ENCODE measurements at regions not wholly inside any gene's neighbourhood (a gene's known extent, or its start where the extent isn't known, plus 50 kb on each side); places are given as distances from the start of the nearest gene placed in this dataset.

- intact Hi-C loops (cut with DNase I): no loop called here
- Histone ChIP-seq H3K4me1 (no peaks in the 10 kb centered on the region), H3K4me3 (no peak overlapping the region), H3K36me3 (no peaks in the 10 kb centered on the region), H3K27ac (no peak overlapping the region), H3K27me3 (no peaks in the 10 kb centered on the region), H3K9me3 (no peaks in the 10 kb centered on the region)
- DNase-seq (no peak), ATAC-seq (no peak)
- TF ChIP-seq, protein P1, sequence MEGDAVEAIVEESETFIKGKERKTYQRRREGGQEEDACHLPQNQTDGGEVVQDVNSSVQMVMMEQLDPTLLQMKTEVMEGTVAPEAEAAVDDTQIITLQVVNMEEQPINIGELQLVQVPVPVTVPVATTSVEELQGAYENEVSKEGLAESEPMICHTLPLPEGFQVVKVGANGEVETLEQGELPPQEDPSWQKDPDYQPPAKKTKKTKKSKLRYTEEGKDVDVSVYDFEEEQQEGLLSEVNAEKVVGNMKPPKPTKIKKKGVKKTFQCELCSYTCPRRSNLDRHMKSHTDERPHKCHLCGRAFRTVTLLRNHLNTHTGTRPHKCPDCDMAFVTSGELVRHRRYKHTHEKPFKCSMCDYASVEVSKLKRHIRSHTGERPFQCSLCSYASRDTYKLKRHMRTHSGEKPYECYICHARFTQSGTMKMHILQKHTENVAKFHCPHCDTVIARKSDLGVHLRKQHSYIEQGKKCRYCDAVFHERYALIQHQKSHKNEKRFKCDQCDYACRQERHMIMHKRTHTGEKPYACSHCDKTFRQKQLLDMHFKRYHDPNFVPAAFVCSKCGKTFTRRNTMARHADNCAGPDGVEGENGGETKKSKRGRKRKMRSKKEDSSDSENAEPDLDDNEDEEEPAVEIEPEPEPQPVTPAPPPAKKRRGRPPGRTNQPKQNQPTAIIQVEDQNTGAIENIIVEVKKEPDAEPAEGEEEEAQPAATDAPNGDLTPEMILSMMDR (IDR thresholded peaks at IDR 0.05): no peak
These were observed 223.9 kb downstream of the SIM1 start for GRCh38 chr6:100240798-100241197.

DNA sequence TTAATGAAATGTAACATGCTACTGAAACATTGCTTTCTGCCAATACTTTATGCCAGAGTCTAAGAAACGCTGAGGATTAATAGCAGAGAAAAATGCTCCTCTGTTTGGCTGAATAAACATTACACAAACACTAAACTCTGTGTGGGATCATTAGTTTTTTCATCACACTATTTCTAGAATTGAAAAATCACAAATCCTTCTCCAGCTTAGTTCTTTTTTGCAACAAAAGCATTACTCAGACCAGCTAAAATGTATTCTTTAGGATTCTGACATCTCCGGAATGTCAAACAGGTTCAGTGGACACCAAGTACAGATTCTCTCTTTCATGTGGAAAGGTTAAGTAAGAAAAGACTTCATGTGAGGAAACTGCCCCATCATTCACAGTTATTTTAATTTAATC lies 226.9 kb downstream of the SIM1 start:
- intact Hi-C loops (cut with DNase I): no loop called here
- H3K36me3 ChIP-seq: no peaks in the 10 kb centered on the region
- no peak for ATAC-seq

DNA sequence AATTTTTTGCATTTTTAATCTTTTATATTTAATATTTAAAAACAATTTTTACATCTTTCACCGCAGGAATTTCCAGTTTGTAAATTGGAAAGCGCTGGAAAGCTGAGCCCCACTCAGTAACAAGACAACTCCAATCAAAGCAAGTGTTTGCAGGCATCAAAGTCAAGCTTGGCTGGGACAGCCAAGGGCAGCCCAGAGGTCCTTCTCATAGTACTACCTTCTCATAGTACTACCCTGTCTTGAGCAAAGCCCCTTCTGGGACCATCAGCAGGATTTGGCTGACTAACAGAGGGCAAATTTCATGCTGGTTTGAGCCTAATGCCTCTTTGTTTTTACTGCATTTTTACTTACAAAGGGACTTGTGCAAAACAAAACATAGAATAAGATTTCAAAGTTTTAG lies 228.3 kb downstream of the SIM1 start:
- ATAC-seq (no peak), DNase-seq (no peak)
- H3K27me3 ChIP-seq: no peaks in the 10 kb centered on the region
- no peaks in the 10 kb centered on the region for H3K4me1 ChIP-seq
- no peak overlapping the region for H3K27ac ChIP-seq
- intact Hi-C loops (cut with DNase I): no loop called here
- H3K4me3 ChIP-seq: no peak overlapping the region
- no peaks in the 10 kb centered on the region for H3K9me3 ChIP-seq
- TF ChIP-seq, protein P1 (IDR thresholded peaks at IDR 0.05): no peak
- H3K36me3 ChIP-seq: no peaks in the 10 kb centered on the region

More for the DNA sequence above, 226.9 kb downstream of the SIM1 start:
- no peak overlapping the region for H3K4me3 ChIP-seq
- TF ChIP-seq, protein P1 (IDR thresholded peaks at IDR 0.05): no peak
- H3K27ac ChIP-seq: no peak overlapping the region
- H3K4me1 ChIP-seq: no peaks in the 10 kb centered on the region
- no peaks in the 10 kb centered on the region for H3K27me3 ChIP-seq
- H3K9me3 ChIP-seq: no peaks in the 10 kb centered on the region
- DNase-seq: no peak

DNA sequence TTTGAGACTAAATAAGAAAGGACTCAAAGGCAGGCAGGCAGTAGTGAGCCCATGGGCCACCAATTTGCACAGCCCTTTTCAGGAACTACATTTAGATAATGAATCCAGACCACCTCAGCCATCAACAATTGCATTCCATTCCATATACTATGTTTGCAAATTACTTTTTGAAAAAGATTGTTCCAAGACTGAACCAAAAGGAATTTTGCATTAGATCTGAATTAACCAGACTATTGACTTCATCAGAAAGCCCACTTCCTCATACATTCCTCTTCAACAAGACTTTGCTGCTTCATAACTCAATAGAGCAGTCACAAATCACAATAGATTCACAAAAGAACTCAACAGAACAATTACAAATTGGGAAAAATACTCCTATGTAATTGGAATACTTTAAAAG lies 229.1 kb downstream of the SIM1 start:
- no peak overlapping the region for H3K4me3 ChIP-seq
- intact Hi-C loops (cut with DNase I): no loop called here
- no peaks in the 10 kb centered on the region for H3K4me1 ChIP-seq
- no peaks in the 10 kb centered on the region for H3K36me3 ChIP-seq
- ATAC-seq (no peak), DNase-seq (no peak)
- TF ChIP-seq, protein P1 (IDR thresholded peaks at IDR 0.05): no peak
- H3K9me3 ChIP-seq: no peaks in the 10 kb centered on the region
- no peak overlapping the region for H3K27ac ChIP-seq
- H3K27me3 ChIP-seq: no peaks in the 10 kb centered on the region

DNA sequence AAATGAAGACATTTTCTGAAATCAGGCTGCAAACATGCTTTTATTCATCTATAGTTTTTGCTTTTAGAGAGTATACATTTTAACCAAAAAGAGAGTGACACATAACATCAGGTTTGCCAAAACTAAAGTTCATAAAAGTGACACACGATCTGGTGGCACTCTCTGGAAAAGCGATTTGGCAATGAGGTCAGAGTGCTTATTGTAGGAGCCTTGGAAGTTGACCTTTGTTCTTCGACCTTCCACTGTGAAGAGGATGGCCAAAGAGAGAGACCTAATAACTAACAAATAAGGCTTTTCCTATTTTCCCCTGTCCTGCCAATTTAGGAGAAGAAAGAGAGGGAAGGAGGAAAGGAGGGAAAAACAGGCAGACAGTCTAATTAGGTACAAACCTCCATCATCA lies 230.1 kb downstream of the SIM1 start:
- no peaks in the 10 kb centered on the region for H3K36me3 ChIP-seq
- no peaks in the 10 kb centered on the region for H3K27me3 ChIP-seq
- no peaks in the 10 kb centered on the region for H3K4me1 ChIP-seq
- DNase-seq: no peak
- intact Hi-C loops (cut with DNase I): no loop called here
- H3K27ac ChIP-seq: no peak overlapping the region
- H3K4me3 ChIP-seq: no peak overlapping the region
- no peak for ATAC-seq
- no peaks in the 10 kb centered on the region for H3K9me3 ChIP-seq
- TF ChIP-seq, protein P1 (IDR thresholded peaks at IDR 0.05): no peak
